Gastroesophageal sphincter (tissue), 3 donors: ENCODE measurements at regions not wholly inside any gene's neighbourhood (a gene's known extent, or its start where the extent isn't known, plus 50 kb on each side); places are given as distances from the start of the nearest gene placed in this dataset.

Source experiments
- CTCF ChIP-seq, 4 experiments: fragments of 200-600 bp in 2 of 4; fragments of 450-650 bp in 2 of 4; sonication (generic) in 1 of 4; IDR thresholded peaks; one replicate each; pipeline ENCODE4 v1.5.1; 2017 to 2019; ENCODE audit warnings: antibody characterized with exemption in 4 of 4, mild to moderate bottlenecking in 2 of 4, moderate library complexity in 2 of 4
- POLR2A ChIP-seq, 2 donors: fragments of 450-650 bp; IDR thresholded peaks; one replicate each; pipeline ENCODE4 v1.6.1; 2017; ENCODE audit warnings: antibody characterized with exemption in 2 of 2, mild to moderate bottlenecking in 2 of 2, moderate library complexity in 1 of 2

GRCh38 chr2:18491577-18491976 is 68.9 kb downstream of the RDH14 start:
- TF ChIP-seq CTCF (IDR thresholded peaks at IDR 0.05) (no peak), POLR2A (IDR thresholded peaks at IDR 0.05) (no peak)
